ENCODE measurements at regions not wholly inside any gene's neighbourhood (a gene's known extent, or its start where the extent isn't known, plus 50 kb on each side); places are given as distances from the start of the nearest gene placed in this dataset.
"Not testable (repeated sequence)": the region's sequence is repeated elsewhere in the genome, so short reads cannot be mapped to it uniquely, and the experiment has no call there.

DNA sequence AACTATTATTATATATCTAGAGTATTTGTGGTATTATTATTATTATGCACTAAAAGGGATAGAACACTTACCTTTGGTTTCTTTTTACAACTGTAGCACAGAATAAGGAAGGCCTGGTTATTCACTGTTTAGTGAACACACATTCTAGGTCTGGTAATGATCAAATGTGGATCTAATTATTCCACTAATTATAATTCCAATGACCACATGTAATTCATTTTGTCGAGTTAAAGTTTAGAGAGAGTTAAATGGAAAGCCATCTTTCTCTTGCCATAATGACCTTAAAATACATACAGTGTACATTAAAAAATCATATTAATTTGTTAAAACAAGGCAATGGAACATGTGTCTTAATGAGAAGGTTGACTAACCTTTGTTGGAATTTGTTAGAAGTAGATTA, 147.8 kb downstream of the SEM1 start:
- DNase-seq, result no peak

GRCh38 chr7:96558530-96558929, 151.1 kb downstream of the SEM1 start:
- no peak for DNase-seq

DNA sequence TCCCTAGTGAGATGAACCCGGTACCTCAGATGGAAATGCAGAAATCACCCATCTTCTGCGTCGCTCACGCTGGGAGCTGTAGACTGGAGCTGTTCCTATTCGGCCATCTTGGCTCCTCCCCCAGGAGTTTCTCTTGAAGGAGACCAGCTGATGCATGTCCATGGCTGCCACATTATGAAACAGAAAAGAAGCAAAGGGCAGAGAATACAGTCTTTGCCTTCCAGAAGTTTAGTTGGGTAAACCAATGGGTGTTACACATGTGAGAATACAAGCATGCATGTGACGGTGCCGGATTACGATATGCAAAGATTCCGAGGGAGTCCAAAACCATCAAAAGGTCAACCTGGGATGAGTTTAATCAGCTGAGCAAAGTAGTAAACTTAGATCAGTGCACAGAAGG, 151.6 kb downstream of the SEM1 start:
- no peak for DNase-seq

DNA sequence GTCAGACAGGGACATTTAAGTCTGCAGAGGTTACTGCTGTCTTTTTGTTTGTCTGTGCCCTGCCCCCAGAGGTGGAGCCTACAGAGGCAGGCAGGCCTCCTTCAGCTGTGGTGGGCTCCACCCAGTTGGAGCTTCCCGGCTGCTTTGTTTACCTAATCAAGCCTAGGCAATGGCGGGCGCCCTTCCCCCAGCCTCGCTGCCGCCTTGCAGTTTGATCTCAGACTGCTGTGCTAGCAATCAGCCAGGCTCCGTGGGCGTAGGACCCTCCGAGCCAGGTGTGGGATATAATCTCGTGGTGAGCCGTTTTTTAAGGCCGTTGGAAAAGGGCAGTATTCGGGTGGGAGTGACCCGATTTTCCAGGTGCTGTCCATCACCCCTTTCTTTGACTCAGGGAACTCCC, 152.0 kb downstream of the SEM1 start:
- DNase-seq, result not testable (repeated sequence)

- DNase-seq, result no peak
These were observed 161.0 kb downstream of the SEM1 start for GRCh38 chr7:96548664-96549063.

- DNase-seq, result no peak
These were observed 162.3 kb downstream of the SEM1 start for GRCh38 chr7:96547371-96547811.

DNA sequence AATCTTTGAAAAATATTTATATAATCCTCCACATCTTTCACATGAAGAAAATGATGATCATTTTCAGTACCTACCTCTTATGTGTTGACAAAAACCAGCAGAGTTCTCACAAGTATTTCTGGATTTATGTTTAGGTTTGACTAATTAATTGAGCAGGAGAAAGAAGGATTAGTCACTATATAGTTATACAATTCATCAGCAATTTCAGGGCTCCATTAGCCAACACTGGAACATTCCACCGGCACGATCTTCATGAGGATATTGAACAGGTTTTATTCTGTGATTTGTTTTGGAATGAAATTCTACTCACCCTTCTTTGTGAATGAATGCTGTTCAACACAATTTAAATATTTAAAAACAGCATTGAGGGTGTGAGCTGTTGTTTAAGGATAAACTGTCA, 163.2 kb downstream of the SEM1 start:
- DNase-seq, result no peak

DNA sequence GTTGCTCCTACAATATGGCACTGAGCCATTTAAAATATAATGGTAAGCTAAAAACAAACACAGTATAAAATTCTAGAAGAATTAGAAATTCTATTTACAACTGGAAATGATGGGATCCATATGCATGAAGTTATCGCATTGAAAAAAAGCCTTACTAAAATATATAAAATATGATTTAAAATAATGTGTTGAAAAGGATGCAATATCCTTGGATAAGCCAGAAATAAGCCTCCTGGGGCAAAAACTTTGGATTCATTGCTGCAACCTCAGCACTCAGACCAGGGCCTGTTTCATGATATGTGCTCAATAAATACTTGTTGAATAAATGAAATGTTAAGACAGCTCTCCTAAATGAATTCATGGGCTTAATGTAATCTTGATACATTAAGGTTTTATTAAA, 170.2 kb downstream of the SEM1 start:
- DNase-seq, result no peak

- no peak for DNase-seq
These were observed 171.0 kb downstream of the SEM1 start for GRCh38 chr7:96538632-96539031.

DNA sequence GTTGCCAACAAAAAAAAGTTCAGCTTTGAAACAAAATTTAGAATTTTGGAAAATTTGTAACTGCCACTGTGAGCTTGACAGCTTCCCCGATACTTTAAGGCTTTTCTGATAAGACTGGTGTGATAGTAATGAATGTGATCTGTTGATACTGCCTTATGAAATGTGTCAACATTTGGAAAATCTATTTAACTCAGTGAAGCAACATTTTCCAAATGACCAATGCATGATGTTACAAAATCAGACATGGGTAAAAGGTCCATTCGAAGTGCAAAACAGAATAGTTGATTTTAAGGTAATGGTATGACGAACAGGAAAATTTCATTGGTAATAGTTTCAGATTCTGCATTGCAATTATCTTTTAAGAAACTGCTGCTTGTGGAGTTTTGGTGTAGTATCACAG, 175.4 kb downstream of the SEM1 start:
- DNase-seq, result no peak

- DNase-seq, result no peak
These were observed 177.2 kb downstream of the SEM1 start for GRCh38 chr7:96532428-96532935.

- no peak for DNase-seq
These were observed 178.3 kb downstream of the SEM1 start for GRCh38 chr7:96531331-96531730.

DNA sequence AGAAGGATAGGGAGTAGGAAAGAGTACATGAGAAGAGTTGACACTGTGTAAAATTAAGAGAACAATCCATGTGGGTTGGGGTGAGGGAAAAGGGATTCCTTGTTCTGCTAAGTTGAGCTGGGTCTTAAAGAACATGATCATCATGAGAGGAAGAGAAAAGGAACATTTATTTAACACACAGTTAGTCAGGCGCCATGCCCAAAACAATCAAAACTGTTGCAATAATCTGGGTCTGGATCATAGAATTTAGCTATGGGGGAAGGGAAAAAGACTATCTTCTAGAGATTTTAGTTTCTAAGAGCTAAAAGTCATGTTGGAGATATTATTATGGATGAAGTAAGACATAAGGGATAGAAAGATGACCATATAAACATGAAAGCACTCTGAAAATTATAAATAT, 178.9 kb downstream of the SEM1 start:
- no peak for DNase-seq

DNA sequence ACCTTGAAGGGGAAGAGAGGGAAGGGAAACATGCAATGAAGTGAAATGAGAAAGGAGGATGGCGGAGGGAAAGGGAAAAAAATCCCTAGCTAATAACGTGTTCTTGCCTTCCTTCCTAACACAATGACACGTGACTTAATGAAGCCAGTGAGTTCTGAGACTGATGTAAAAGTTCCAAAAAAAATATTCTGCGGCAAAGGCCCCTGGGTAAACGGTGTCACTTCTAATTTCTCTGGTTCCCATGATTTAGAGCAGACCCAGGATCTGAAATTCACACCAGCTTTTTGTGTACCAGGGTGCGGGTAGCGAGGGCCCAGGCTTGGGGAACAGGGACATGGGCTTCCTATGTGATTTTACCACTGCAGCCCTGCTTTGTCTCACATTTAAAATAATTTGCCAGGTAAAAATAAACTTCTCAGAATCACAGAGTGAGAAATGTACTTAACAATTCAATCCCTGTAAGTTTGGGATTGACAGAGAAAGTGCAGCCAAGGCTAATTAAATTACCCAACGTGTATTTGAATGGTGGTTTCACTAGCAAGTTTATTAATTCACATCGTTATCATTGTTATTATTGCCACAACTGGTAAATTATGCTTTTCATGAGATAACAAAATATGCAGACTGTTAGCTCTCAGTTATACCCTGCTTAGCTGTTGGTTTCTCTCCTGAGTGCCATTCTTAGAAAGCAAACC, 182.4 kb downstream of the SEM1 start:
- DNase-seq, result no peak

DNA sequence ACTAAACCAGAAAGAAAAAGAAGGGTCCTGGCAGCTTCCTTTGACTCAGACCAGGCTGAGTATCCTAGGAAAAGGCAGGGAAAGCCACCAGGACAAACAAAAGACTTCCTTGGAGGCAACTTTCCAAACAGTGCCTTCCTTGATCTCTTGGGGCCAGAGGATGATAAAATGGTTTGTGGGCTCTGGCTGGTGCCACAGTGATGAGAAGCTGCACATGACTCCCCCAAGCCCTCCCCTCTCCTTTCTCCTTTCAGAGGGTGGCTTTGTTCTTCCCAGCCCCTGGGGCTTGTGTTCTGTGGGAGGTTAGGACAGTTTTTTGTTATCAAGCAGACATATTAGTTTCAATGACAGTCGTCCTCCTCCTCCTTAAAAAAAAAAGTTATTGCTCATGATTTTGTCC, 183.2 kb downstream of the SEM1 start:
- no peak for DNase-seq

- no peak for DNase-seq
These were observed 188.4 kb downstream of the SEM1 start for GRCh38 chr7:96521068-96521894.

- no peak for DNase-seq
These were observed 186.5 kb upstream of the SLC25A13 start for GRCh38 chr7:96508371-96508770.

DNA sequence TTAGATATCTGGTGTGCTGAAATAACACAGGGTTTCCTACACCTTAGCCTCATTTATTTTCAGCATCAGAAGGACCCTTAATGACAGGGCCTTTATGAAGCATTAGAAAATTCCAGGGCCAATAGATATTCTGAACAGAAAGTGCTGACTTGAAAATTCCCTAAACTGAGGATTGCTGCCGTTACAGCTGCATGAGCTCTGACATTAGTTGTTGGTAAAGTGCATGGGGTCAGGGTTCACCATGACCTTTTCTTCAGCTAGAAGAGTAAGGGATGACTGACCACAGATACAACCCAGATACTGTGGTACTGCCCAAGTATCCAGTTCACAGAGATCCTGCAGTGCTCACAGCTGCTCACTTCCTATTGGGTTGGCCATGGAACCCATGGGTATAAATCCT, 181.7 kb upstream of the SLC25A13 start:
- no peak for DNase-seq

DNA sequence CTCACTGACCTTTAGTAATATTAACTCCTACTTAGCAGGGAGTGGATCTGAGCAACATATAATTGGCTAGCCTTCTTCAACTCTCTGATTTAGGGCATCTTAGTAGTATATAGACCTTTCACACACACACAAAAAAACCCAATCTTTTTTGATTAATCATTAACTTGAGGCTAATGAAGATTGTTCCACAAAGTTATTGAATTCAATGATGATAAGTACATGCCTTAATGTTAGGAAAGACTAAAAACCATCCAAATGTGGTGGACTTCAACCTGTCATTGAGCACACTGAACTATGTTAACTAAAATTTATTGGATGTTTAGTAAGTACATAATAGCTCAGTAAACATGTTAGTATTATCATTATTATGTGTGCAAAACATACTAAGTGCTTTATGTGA, 179.4 kb upstream of the SLC25A13 start:
- DNase-seq, result no peak

DNA sequence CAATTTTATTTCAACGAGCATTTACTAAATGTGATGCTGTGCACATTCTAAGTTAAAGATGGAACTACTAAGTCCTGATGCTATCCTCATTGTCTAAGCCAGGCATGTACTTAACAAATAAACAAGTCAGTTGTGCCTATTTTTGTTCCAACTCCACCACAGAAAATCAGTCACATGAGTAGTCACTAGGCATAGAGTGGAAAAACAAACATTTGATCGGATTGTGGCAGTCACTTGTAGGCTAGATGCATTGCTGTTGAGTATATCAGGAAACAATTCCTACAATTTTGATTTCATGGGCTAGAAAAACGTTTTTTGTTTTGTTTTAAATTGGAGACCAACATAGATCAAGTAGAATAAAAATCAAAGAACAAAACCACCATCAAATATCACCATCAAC, 177.6 kb upstream of the SLC25A13 start:
- no peak for DNase-seq

DNA sequence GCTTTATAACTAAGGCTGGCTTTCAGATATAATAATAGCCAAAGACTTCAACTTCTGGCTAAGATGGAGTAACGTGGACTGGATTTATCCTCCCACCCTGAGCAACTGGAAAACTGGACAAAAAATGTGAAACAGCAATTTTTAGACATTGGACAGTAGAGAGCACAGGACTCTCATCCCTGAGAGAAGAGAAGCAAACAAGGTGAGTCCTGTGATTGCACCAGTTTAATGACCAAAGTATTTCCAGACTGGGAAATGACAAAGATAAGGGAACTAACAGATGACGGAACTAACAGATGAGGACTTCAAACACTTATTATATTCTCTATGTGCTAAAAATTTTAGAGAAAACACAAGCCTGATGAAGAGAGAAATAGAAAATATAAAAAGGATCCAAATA, 175.7 kb upstream of the SLC25A13 start:
- no peak for DNase-seq

DNA sequence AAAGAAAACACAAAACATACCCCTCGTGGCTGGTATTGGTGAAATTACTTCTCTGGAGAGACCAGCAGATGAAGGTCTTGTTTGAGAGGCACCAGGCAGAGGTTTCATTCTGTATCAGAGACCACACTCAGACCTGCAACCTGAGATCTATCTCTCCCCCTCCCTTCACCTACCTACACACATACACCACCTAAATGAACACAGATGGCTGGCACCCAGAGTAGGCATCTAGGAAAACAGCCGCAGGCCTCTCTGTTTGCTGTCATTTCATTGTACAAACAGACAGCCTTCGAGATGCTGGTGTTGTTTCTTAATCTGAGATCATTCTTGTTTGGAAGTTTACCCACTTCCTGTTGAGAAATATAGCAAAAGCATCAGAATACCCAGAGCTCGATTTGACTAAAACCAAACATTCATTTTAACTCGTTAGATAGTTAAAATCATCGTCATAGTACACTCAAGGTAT, 173.9 kb upstream of the SLC25A13 start:
- DNase-seq, result no peak

- no peak for DNase-seq
These were observed 164.8 kb upstream of the SLC25A13 start for GRCh38 chr7:96486681-96487080.

GRCh38 chr7:96484845-96485244, 162.9 kb upstream of the SLC25A13 start:
- DNase-seq, result no peak
